Progenitor cell of endocrine pancreas (in vitro differentiated cells): ENCODE measurements at regions not wholly inside any gene's neighbourhood (a gene's known extent, or its start where the extent isn't known, plus 50 kb on each side); places are given as distances from the start of the nearest gene placed in this dataset.

Experiments
- DNase-seq: peaks from one replicate; pipeline ENCODE4 v3.0.0; 2021; ENCODE audit warnings: low spot score; ENCODE audit not compliant: unreplicated experiment
- H3K27ac Mint-ChIP-seq: 2 replicates; pipeline ENCODE4 v1.8.0; 2021; ENCODE audit warnings: mild to moderate bottlenecking, moderate library complexity, mixed read lengths
- H3K27me3 Mint-ChIP-seq: 2 replicates; pipeline ENCODE4 v1.8.0; 2021; ENCODE audit warnings: mixed read lengths
- H3K36me3 Mint-ChIP-seq: 2 replicates; pipeline ENCODE4 v1.8.0; 2022; ENCODE audit warnings: mixed read lengths; ENCODE audit not compliant: insufficient read depth
- H3K4me1 Mint-ChIP-seq: 2 replicates; pipeline ENCODE4 v1.8.0; 2021; ENCODE audit warnings: low read depth, mixed read lengths
- H3K4me3 Mint-ChIP-seq: 2 replicates; pipeline ENCODE4 v1.8.0; 2021; ENCODE audit warnings: low read depth, mild to moderate bottlenecking, moderate library complexity, mixed read lengths
- H3K9me3 Mint-ChIP-seq: 2 replicates; pipeline ENCODE4 v1.8.0; 2021; ENCODE audit warnings: low read depth, mixed read lengths
- CTCF ChIP-seq: fragments of 200-600 bp; sonication (generic); IDR thresholded peaks from one replicate; pipeline ENCODE4 v1.5.0; 2021; ENCODE audit warnings: antibody characterized with exemption, mild to moderate bottlenecking; ENCODE audit not compliant: unreplicated experiment

- H3K9me3 Mint-ChIP-seq = no peaks in the 10 kb centered on the region
- H3K27me3 Mint-ChIP-seq = no peaks in the 10 kb centered on the region
- TF ChIP-seq CTCF = no peak
- no peaks in the 10 kb centered on the region for H3K36me3 Mint-ChIP-seq
- H3K27ac Mint-ChIP-seq = peak overlapping the region; percentile 20
- H3K4me1 Mint-ChIP-seq = peaks cover 5% of the 10 kb centered on the region
- H3K4me3 Mint-ChIP-seq = no peak overlapping the region
- no peak for DNase-seq
Observed at GRCh38 chr6:7479801-7480266, 61.6 kb upstream of the DSP start.

GRCh38 chr6:7484666-7485065 lies 56.8 kb upstream of the DSP start:
- H3K27me3 Mint-ChIP-seq = no peaks in the 10 kb centered on the region
- no peak overlapping the region for H3K27ac Mint-ChIP-seq
- H3K4me1 Mint-ChIP-seq = peaks cover 3% of the 10 kb centered on the region
- TF ChIP-seq CTCF = no peak
- no peaks in the 10 kb centered on the region for H3K36me3 Mint-ChIP-seq
- DNase-seq = no peak
- H3K9me3 Mint-ChIP-seq = no peaks in the 10 kb centered on the region
- H3K4me3 Mint-ChIP-seq = no peak overlapping the region

- H3K36me3 Mint-ChIP-seq = no peaks in the 10 kb centered on the region
- H3K27ac Mint-ChIP-seq = no peak overlapping the region
- no peaks in the 10 kb centered on the region for H3K27me3 Mint-ChIP-seq
- TF ChIP-seq CTCF = no peak
- H3K9me3 Mint-ChIP-seq = peaks cover 2% of the 10 kb centered on the region
- H3K4me3 Mint-ChIP-seq = no peak overlapping the region
- no peaks in the 10 kb centered on the region for H3K4me1 Mint-ChIP-seq
- DNase-seq = no peak
Observed at GRCh38 chr6:7486951-7487350, 54.5 kb upstream of the DSP start.

GRCh38 chr6:7488494-7488893 lies 53.0 kb upstream of the DSP start:
- Mint-ChIP-seq H3K27me3 (no peaks in the 10 kb centered on the region), H3K27ac (no peak overlapping the region), H3K4me1 (no peaks in the 10 kb centered on the region), H3K36me3 (no peaks in the 10 kb centered on the region), H3K9me3 (peaks cover 4% of the 10 kb centered on the region), H3K4me3 (no peak overlapping the region)
- no peak for DNase-seq
- no peak for TF ChIP-seq CTCF

GRCh38 chr6:7489376-7489775 lies 52.1 kb upstream of the DSP start:
- no peak overlapping the region for H3K4me3 Mint-ChIP-seq
- TF ChIP-seq CTCF = no peak
- DNase-seq = no peak
- no peaks in the 10 kb centered on the region for H3K4me1 Mint-ChIP-seq
- no peak overlapping the region for H3K27ac Mint-ChIP-seq
- H3K9me3 Mint-ChIP-seq = peaks cover 4% of the 10 kb centered on the region
- no peaks in the 10 kb centered on the region for H3K27me3 Mint-ChIP-seq
- H3K36me3 Mint-ChIP-seq = no peaks in the 10 kb centered on the region
